NCI-H1048 (cell line): ENCODE measurements at regions not wholly inside any gene's neighbourhood (a gene's known extent, or its start where the extent isn't known, plus 50 kb on each side); places are given as distances from the start of the nearest gene placed in this dataset.

Experiments used
- DNase-seq: peaks from one replicate; lab custom pipeline; 2025; lab: John Stamatoyannopoulos, UW

- DNase-seq = no peak
These were observed 80.1 kb upstream of the SDK2 start for GRCh38 chr17:73724341-73724740.

GRCh38 chr17:73724990-73725389 lies 80.7 kb upstream of the SDK2 start:
- no peak for DNase-seq

DNA sequence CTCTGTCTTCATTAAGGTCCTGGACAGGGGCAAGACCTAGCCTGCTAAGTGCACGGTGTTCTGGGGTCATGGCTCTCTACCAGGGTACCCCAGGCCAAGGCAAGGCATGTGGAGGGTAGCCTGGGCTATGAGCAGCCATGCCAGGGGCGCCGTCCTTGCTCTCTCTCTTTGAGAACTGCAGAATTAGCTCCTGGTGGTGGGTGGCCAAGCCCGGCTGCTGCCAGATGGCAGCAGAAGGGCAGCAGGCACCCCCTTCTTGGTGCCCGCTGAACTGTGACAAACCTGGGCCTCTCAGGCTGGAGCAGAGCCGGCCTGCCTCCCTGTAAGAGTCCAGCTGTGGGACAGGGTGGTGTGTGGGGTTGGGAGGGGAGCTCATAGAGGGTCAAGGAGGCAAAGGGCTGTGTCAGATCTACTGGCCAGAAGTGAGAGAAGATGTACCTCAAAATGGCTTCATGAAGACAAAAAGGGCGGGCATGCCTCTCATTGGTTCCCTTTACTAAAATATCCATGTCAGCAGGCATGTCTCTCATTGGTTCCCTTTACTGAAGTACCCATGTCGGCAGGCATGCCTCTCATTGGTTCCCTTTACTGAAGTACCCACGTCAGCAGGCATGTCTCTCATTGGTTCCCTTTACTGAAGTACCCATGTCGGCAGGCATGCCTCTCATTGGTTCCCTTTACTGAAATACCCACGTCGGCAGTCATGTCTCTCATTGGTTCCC lies 81.7 kb upstream of the SDK2 start:
- no peak for DNase-seq

DNA sequence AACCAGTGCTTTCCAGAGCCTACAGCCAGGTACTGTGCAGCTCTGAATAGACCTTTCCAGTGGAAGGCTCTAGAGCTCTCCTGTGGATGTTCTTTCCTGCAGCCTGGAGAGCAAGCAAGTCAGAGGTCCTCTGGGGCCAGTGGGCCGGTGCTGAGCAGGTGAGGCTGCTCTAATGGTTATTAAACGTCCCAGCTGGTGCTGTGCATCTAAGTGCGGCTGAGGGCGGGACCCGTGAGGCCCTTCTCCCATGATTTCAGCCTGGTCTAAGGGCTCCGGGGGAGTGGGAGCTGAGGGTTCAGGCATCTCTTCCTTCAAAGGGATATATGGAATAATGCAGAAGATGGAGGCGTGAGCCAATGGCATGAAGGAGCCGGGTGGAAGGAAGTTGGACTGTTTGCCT lies 83.7 kb upstream of the SDK2 start:
- no peak for DNase-seq

DNA sequence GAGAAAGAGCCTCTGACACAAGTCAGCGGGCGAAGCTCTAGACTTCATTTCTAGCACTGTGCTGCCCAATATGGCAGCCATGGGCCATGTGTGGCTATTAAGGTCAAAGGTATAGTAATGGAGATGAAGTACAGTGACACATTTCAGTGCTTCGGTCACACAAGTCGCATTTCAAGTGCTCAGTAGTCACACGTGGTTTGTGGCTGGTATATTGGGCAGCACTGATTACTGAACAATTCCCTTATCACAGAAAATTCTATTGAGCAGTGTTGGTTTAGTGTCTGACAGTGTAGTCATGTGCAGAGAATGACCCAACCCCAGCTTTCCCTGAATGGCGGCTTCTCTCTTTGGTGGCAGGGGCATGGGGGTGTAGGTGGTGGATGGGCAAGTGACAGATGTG lies 84.9 kb upstream of the SDK2 start:
- DNase-seq = no peak

- DNase-seq = no peak
These were observed 87.5 kb upstream of the SDK2 start for GRCh38 chr17:73731733-73732132.

GRCh38 chr17:73733517-73733916 lies 89.3 kb upstream of the SDK2 start:
- no peak for DNase-seq

DNA sequence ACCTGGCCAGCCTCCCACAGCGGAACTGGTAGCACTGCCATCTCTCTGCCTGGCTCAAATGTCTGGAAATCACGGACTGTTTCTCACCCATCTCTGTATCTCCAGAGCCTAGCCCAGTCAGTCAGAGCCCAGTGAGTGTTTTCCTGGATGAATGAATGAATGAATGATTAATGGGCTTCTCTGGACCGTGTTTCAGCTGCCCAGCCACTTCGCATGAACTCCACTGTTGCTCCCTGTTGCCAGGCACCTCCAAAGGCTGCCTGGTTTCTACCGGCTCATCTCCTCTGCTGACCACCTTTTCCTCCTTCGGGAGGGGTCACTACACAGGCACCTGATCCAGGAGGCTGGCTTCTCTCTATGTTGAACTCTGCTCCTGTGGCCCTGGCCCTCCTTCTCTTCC lies 91.0 kb upstream of the SDK2 start:
- no peak for DNase-seq

GRCh38 chr17:73738751-73739575 lies 94.7 kb upstream of the SDK2 start:
- DNase-seq = no peak

DNA sequence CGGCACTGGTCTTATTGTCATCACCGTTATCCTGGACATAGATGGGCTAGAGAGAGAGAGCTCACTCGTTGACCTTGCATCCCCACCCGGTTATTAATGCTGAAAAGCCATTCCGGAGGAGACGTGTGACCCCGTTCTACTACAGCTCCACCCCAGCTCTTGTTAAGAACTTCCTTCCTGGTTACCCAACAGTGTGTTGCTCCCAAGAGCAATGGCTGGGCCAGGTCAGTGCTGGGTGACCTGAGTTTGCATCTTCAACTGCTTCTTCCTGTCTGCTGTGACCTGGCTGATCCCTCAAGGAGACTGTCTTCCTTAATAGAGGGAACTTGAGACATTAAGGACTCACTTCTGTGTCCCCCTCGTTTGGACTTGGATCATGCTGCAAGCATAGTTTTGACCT lies 96.1 kb upstream of the SDK2 start:
- DNase-seq = no peak

- DNase-seq = no peak
These were observed 98.7 kb upstream of the SDK2 start for GRCh38 chr17:73742948-73743381.

DNA sequence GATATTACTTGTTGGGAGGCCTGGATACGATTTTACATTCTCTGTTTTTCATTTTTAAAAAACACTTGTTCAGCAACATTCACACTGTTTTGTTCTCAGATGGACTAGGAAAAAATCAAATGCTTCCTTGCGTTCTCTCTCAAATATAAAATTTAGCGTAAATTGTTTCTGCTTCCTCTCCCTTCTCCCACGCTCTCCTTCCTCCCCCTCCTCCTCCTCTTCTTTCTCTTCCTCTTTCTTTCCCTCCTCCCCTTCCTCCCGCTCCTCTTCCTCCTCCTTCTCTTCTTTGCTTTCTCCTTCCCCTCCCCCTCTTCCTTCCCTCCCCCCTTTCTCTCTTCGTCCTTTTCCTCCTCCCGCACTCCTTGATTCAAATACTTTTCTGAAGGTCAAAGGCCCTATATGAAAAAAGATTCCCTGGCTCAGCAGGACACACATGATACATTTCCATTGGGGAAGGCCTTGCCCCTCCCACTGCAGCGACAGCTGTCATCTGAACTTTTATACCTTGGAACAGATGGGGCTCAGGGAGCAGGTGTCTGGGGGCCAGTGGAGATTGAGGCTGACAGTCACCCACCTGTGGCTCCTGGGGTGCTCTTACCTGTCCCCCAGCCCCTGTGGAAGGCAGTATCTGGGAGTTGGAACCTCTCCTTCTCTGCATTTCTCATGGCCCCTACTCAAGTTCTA lies 99.4 kb upstream of the SDK2 start:
- DNase-seq = no peak

DNA sequence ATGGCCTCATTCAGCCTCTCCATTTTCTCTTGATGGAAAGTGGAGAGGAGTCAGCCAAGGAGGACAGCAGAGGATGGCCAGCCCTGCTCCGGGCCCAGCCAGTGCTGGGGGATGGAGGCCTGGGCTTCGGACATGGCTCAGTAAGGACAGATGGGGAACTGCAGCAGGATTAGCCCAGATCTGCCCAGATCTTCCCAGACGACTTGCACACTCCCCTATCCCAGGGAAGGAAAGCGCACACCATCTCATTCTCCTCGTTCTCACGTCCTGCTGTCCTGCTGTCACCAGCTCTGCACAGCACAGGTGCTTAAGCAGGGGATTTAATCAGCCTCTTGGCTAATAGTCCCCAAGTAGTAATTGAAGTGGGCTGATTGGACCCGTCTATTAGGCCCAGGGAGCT lies 100.2 kb upstream of the SDK2 start:
- no peak for DNase-seq

DNA sequence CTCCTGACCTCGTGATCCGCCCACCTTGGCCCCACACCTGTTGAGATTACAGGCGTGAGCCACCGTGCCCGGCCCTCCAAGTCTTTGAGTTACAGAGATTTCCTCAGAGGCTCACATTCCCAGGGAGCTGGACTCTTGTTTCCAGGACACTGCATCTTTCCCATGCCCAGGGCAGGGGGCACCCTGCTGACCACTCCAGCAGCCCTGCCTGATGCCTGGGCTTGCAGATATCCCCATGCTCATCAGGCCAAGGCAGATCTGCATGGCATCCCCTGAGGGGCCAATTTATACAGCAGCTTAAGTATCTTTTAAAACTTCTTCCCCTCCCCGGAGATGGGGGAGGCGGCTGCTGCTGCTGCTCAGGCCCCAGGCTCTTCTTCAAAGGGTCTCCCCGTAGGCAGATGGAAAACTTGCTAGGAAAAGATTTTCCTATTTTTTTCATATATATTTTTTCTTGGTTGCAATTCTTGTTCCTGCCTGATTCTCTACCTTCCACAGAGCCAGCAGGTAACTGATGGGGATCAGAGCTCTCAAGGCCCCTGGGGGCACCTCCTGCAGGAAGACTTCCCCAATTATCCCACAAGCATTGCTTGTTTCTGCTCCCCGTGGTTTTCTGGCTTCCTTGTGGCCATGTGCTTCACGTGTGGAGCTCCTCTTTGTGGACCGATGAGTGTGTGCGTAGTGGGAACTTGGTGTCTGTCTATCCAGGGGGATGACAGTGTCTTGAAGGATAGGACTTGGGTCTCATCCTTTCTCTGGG lies 102.2 kb upstream of the SDK2 start:
- no peak for DNase-seq

DNA sequence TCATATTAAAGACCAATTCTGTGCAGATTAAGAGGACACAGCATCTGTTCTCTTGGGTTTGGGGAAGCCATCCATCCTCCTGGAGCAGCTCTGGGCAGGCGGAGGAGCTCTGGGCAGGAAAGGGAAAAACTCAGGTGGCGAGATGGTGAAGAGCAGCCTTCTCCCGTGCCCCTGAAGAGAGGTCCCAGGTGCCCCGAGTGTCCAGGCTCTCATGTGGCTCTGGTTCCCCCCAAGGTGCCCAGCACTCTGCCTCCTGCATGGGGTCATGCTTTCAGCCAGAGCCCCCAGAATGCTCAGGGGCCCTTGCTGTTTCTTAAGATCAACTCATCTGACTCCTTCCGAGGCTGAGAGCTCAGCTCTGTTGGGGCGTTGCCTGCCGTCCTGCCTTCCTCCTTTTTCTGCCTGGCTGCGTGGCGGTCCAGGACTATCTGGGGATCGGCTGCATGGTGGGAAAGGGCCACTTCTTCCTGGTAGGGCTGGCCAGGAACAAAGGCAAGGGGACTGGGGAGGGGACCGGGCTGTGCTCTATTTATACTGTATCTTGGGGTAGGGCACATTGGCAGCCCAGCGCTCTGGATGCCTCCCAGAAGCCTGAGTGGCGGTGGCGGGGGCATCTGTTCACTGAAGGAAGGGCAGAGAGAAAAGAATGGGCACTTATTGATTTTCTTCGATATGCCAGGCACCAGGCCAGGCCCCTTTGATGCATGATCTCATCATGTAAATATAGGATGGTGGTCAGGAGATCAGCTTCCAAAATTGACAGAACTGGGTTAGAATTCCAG lies 103.2 kb upstream of the SDK2 start:
- DNase-seq = no peak

DNA sequence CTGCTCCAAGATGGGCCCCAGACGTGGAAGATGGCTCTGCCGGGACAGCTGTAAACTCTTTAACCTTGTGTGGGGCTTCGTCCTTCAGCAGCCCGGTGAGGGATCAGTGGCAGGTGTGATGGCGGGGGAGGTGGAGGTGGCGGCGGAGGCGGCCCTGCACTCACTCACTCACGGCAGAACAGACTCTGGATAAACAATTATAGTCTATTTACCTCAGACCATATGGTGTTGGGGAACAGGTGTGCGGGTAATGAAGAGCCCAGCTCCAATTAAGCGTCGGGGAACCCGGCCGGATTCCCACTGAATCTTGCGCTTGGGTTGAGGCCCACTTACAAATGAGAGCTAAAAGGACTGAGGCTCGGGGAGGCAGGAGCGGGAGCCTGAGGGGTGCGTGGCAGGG lies 104.3 kb upstream of the SDK2 start:
- no peak for DNase-seq

- DNase-seq = no peak
These were observed 105.1 kb upstream of the SDK2 start for GRCh38 chr17:73749337-73749823.

GRCh38 chr17:73749928-73750605 lies 105.8 kb upstream of the SDK2 start:
- DNase-seq = no peak

GRCh38 chr17:73750975-73751374 lies 106.7 kb upstream of the SDK2 start:
- no peak for DNase-seq

GRCh38 chr17:73753751-73754496 lies 109.7 kb upstream of the SDK2 start:
- no peak for DNase-seq
